Erythroblast (primary cell): ENCODE measurements at regions not wholly inside any gene's neighbourhood (a gene's known extent, or its start where the extent isn't known, plus 50 kb on each side); places are given as distances from the start of the nearest gene placed in this dataset.

Experiments used
- GATA1 ChIP-seq: IDR thresholded peaks from 2 replicates; pipeline ENCODE4 v1.6.1; 2011; ENCODE audit warnings: low read depth, mild to moderate bottlenecking, control low read depth, low read length, moderate library complexity
- POLR2A ChIP-seq: IDR thresholded peaks from 2 replicates; pipeline ENCODE4 v1.6.1; 2011; ENCODE audit warnings: mild to moderate bottlenecking, low read length

DNA sequence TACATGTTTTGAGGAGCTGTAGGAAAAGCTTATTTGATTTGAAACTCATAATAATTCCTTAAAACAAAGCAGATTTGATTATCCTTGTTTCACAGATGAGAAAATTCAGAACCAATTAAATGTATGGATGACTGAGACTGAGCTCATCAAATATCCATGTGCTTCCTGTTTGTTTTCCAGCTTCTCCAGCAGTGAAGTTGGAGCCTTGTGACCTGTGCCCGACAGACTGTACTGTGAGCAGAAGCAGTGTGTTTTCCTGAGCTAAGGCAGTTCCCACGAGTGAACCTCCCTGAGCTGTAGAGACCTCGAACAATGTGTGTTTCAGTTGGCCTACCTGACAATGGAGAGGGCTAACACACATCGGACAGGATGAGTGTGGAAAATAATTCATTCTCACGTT, 599.5 kb upstream of the NRSN1 start:
- TF ChIP-seq POLR2A, result no peak
- no peak for TF ChIP-seq GATA1
